PC-3 (cell line): ENCODE measurements at regions not wholly inside any gene's neighbourhood (a gene's known extent, or its start where the extent isn't known, plus 50 kb on each side); places are given as distances from the start of the nearest gene placed in this dataset.

Experiments
- ATAC-seq: fragments of 200-7000 bp; cut with Tn5 transposase; 2 replicates; pipeline ENCODE4 v1.9.1; 2020; ENCODE audit warnings: mild to moderate bottlenecking, moderate library complexity
- BruUV-seq: library from RNA; stranded (reverse); fragments of 400-500 nt; replicated peaks from 2 replicates; lab custom pipeline; 2021; lab: Mats Ljungman, UMichigan
- CTCF ChIA-PET: fragments of 300-600 bp; sonication (Branson Sonifier 250); formaldehyde crosslinking; loops from one replicate; lab custom pipeline; 2022; ENCODE audit warnings: antibody characterized with exemption; lab: Charles Lee
- POLR2A ChIA-PET: fragments of 300-600 bp; sonication (Branson Sonifier 250); formaldehyde crosslinking; loops from one replicate; lab custom pipeline; 2022; ENCODE audit warnings: antibody characterized with exemption; ENCODE audit not compliant: unreplicated experiment; lab: Charles Lee
- DNase-seq: peaks from one replicate; pipeline ENCODE4 v3.0.0-alpha.2; 2015
- H2AFZ ChIP-seq: fragments of 300-600 bp; sonication (generic); 2 replicates; pipeline ENCODE4 v1.6.0; 2016; ENCODE audit warnings: antibody characterized with exemption, low read length
- H3F3A ChIP-seq: fragments of 300-600 bp; sonication (generic); one replicate; pipeline ENCODE4 v1.6.0; 2017; ENCODE audit warnings: antibody characterized with exemption, low read length, control low read depth, mild to moderate bottlenecking; ENCODE audit not compliant: unreplicated experiment
- H3K27ac ChIP-seq: fragments of 300-600 bp; sonication (generic); 2 replicates; pipeline ENCODE4 v1.5.1; 2016; ENCODE audit warnings: mild to moderate bottlenecking, low read length
- H3K27me3 ChIP-seq: fragments of 300-600 bp; sonication (generic); 2 replicates; pipeline ENCODE4 v1.6.1; 2016; ENCODE audit warnings: low read length, mixed read lengths
- H3K36me3 ChIP-seq: fragments of 300-600 bp; sonication (generic); 2 replicates; pipeline ENCODE4 v1.6.1; 2016; ENCODE audit warnings: low read depth, mixed run types, low read length, mixed read lengths
- H3K4me1 ChIP-seq: fragments of 300-600 bp; sonication (generic); 2 replicates; pipeline ENCODE4 v1.5.1; 2016; ENCODE audit warnings: low read length; ENCODE audit not compliant: insufficient read depth
- H3K4me2 ChIP-seq: fragments of 300-600 bp; sonication (generic); 2 replicates; pipeline ENCODE4 v1.6.0; 2016; ENCODE audit warnings: low read length
- H3K4me3 ChIP-seq: fragments of 300-600 bp; sonication (generic); 2 replicates; pipeline ENCODE4 v1.5.1; 2016; ENCODE audit warnings: mild to moderate bottlenecking, low read length, mixed read lengths
- H3K79me2 ChIP-seq: fragments of 300-600 bp; sonication (generic); 2 replicates; pipeline ENCODE4 v1.6.1; 2017; ENCODE audit warnings: low read length, mixed read lengths
- H3K9ac ChIP-seq: fragments of 300-600 bp; sonication (generic); 2 replicates; pipeline ENCODE4 v1.6.0; 2016; ENCODE audit warnings: mild to moderate bottlenecking, low read length
- H3K9me2 ChIP-seq: fragments of 300-600 bp; sonication (generic); replicated peaks from 2 replicates; pipeline ENCODE4 v1.6.1; 2016; ENCODE audit warnings: mixed run types, low read length, mixed read lengths
- H3K9me3 ChIP-seq: fragments of 300-600 bp; sonication (generic); 2 replicates; pipeline ENCODE4 v1.6.1; 2016; ENCODE audit warnings: low read length, mixed read lengths
- H4K20me1 ChIP-seq: fragments of 300-600 bp; sonication (generic); 2 replicates; pipeline ENCODE4 v1.6.1; 2016; ENCODE audit warnings: low read length, mixed read lengths
- CTCF ChIP-seq: fragments of 300-600 bp; sonication (generic); conservative IDR thresholded peaks from 2 replicates; pipeline ENCODE4 v1.5.1; 2017; ENCODE audit warnings: antibody characterized with exemption, low read depth, mild to moderate bottlenecking, low read length
- EZH2 ChIP-seq: fragments of 300-600 bp; sonication (generic); IDR thresholded peaks from one replicate; pipeline ENCODE4 v1.6.1; 2017; ENCODE audit warnings: antibody characterized with exemption, mild to moderate bottlenecking, low read length; ENCODE audit not compliant: unreplicated experiment
- EZH2phosphoT487 ChIP-seq: fragments of 300-600 bp; sonication (generic); IDR thresholded peaks from 2 replicates; pipeline ENCODE4 v1.6.1; 2018; ENCODE audit warnings: mild to moderate bottlenecking, antibody characterized with exemption, low read length, borderline replicate concordance
- intact Hi-C: fragments of 100-400 bp; cut with micrococcal nuclease; formaldehyde crosslinking; loops from 2 replicates; pipeline ENCODE4 v1.9.0; 2023

DNA sequence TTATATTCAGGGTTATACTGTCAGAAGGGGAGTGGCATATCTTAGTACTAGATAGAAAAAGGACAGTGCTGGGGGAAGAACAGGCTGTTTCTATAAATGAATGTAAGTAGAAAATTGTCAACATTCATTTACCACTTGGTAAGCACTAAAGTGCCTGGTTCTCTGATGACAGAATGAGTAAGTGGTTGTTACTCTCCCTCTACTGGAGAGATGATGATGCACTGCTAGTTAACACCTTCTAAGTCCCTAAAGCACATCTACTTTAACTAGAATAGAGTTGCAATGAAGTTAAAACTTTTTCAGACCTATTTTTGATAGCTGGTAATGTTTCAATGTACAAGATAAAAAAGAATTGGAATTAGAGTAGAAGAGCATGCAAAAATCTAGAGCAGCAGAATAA lies 214.5 kb downstream of the KLHL4 start:
- ChIA-PET POLR2A (no interaction called here), CTCF (no interaction called here)
- peak; percentile 9 for DNase-seq
- ATAC-seq = peak; percentile 64
- Histone ChIP-seq H3K27ac (no peak overlapping the region), H4K20me1 (no peaks in the 10 kb centered on the region), H3K9me3 (no peaks in the 10 kb centered on the region), H3K4me1 (no peaks in the 10 kb centered on the region), H3K4me2 (no peak overlapping the region), H3F3A (no peaks in the 10 kb centered on the region), H3K9ac (no peak overlapping the region), H3K4me3 (no peak overlapping the region), H3K79me2 (no peaks in the 10 kb centered on the region), H3K9me2 (no peaks in the 10 kb centered on the region), H2AFZ (no peak overlapping the region), H3K27me3 (no peaks in the 10 kb centered on the region), H3K36me3 (no peaks in the 10 kb centered on the region)
- no TSS peak for BruUV-seq
- intact Hi-C loops = loop anchor here (1.0 kb wide), 1 partner anchor 35 kb away; no protein-coding TSS in a partner anchor
- no peak for TF ChIP-seq CTCF
- no peak for TF ChIP-seq EZH2
- no peak for TF ChIP-seq EZH2phosphoT487

DNA sequence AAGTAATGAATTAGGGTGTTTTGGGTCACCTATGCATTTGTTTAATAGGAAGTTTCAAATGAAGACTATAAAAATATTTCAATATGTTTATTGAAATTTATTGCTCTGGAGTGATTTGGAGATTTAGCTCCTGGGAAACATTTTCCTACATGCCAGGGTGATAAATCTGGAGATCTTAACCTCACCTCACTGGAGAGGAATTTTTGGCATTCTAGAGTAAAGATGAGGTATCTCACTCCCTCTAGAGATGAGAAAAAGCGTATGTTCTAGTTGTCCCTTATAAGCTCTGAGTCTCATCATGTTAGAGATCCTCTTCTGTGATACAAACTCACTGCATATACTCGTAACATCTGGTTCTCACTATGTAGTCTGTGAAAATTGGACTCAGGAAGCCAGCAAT lies 219.0 kb downstream of the KLHL4 start:
- TF ChIP-seq CTCF (no peak), EZH2 (no peak), EZH2phosphoT487 (no peak)
- Histone ChIP-seq H3K27me3 (no peaks in the 10 kb centered on the region), H3K9me3 (no peaks in the 10 kb centered on the region), H3F3A (no peaks in the 10 kb centered on the region), H4K20me1 (no peaks in the 10 kb centered on the region), H3K4me3 (no peak overlapping the region), H3K9ac (no peak overlapping the region), H3K9me2 (no peaks in the 10 kb centered on the region), H3K4me1 (no peaks in the 10 kb centered on the region), H3K79me2 (no peaks in the 10 kb centered on the region), H3K4me2 (no peak overlapping the region), H3K27ac (no peak overlapping the region), H2AFZ (no peak overlapping the region), H3K36me3 (no peaks in the 10 kb centered on the region)
- DNase-seq (no peak), ATAC-seq (no peak; the same call in 1 of the 2 replicates)
- ChIA-PET POLR2A (no interaction called here), CTCF (no interaction called here)
- intact Hi-C loops = no loop called here
- no TSS peak for BruUV-seq

DNA sequence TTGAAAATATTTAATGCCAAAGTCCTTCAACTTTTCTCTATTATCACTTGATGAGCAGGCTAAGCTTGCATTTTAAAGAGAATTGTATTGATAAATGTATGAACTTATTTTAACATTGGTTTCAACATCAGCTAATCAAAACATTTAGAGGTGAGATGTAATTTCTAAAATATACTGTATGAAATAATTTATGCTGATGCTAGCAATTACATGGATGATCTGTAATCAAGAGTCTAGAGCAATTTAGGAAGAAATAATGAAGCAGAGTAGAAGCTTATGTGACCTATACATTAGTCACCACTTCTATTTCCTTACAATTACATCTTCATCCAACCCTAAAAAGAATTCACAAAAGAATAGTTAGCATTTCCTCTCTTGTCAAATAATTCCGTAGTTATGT lies 226.8 kb downstream of the KLHL4 start:
- H3K9me2 ChIP-seq = no peaks in the 10 kb centered on the region
- ChIA-PET POLR2A (interaction anchor here (0.6 kb wide), 1 partner anchor 106 kb away, joined by 3 read pairs; no protein-coding TSS in a partner anchor), CTCF (no interaction called here)
- no peaks in the 10 kb centered on the region for H3K36me3 ChIP-seq
- no TSS peak for BruUV-seq
- no peak overlapping the region for H3K4me3 ChIP-seq
- TF ChIP-seq EZH2 (no peak), CTCF (no peak), EZH2phosphoT487 (no peak)
- H4K20me1 ChIP-seq = no peaks in the 10 kb centered on the region
- DNase-seq (peak; percentile 2), ATAC-seq (no peak)
- H3K9ac ChIP-seq = no peak overlapping the region
- H3K79me2 ChIP-seq = no peaks in the 10 kb centered on the region
- H3K4me1 ChIP-seq = no peaks in the 10 kb centered on the region
- no peak overlapping the region for H3K4me2 ChIP-seq
- no peaks in the 10 kb centered on the region for H3K9me3 ChIP-seq
- intact Hi-C loops = no loop called here
- no peaks in the 10 kb centered on the region for H3K27me3 ChIP-seq
- no peak overlapping the region for H3K27ac ChIP-seq
- no peak overlapping the region for H2AFZ ChIP-seq
- no peaks in the 10 kb centered on the region for H3F3A ChIP-seq
